NCI-H446 treated with DMSO at 0.1 percent for 48 hours (cell line): ENCODE measurements at regions not wholly inside any gene's neighbourhood (a gene's known extent, or its start where the extent isn't known, plus 50 kb on each side); places are given as distances from the start of the nearest gene placed in this dataset.
"Not testable (repeated sequence)": the region's sequence is repeated elsewhere in the genome, so short reads cannot be mapped to it uniquely, and the experiment has no call there.

Experiments
- DNase-seq: peaks from one replicate; lab custom pipeline; 2025; lab: John Stamatoyannopoulos, UW

- peak; percentile 29 for DNase-seq
Measured at GRCh38 chr1:101420406-101420805, 183.6 kb downstream of the S1PR1 start.

- not testable (repeated sequence) for DNase-seq
Measured at GRCh38 chr1:101428083-101428482, 191.3 kb downstream of the S1PR1 start.

- DNase-seq, result no peak
Measured at GRCh38 chr1:101428562-101428961, 191.7 kb downstream of the S1PR1 start.

GRCh38 chr1:101431956-101432510 is 195.2 kb downstream of the S1PR1 start:
- no peak for DNase-seq

GRCh38 chr1:101435831-101436511 is 199.2 kb downstream of the S1PR1 start:
- DNase-seq, result no peak

- no peak for DNase-seq
Measured at GRCh38 chr1:101437800-101438199, 201.0 kb downstream of the S1PR1 start.

- no peak for DNase-seq
Measured at GRCh38 chr1:101438359-101438758, 201.5 kb downstream of the S1PR1 start.

GRCh38 chr1:101440485-101440884 is 203.7 kb downstream of the S1PR1 start:
- no peak for DNase-seq

GRCh38 chr1:101444381-101444780 is 207.6 kb downstream of the S1PR1 start:
- DNase-seq, result no peak

- DNase-seq, result no peak
Measured at GRCh38 chr1:101444873-101445618, 208.2 kb downstream of the S1PR1 start.

- DNase-seq, result no peak
Measured at GRCh38 chr1:101448018-101448417, 211.2 kb downstream of the S1PR1 start.

GRCh38 chr1:101450691-101451090 is 213.9 kb downstream of the S1PR1 start:
- DNase-seq, result not testable (repeated sequence)

- no peak for DNase-seq
Measured at GRCh38 chr1:101451888-101452287, 215.1 kb downstream of the S1PR1 start.

- no peak for DNase-seq
Measured at GRCh38 chr1:101452825-101453224, 216.0 kb downstream of the S1PR1 start.

- DNase-seq, result no peak
Measured at GRCh38 chr1:101453844-101454243, 217.0 kb downstream of the S1PR1 start.

- DNase-seq, result no peak
Measured at GRCh38 chr1:101455166-101455565, 218.3 kb downstream of the S1PR1 start.

GRCh38 chr1:101460739-101461138 is 223.9 kb downstream of the S1PR1 start:
- DNase-seq, result no peak

- no peak for DNase-seq
Measured at GRCh38 chr1:101463195-101463594, 226.4 kb downstream of the S1PR1 start.

- no peak for DNase-seq
Measured at GRCh38 chr1:101465941-101466340, 229.1 kb downstream of the S1PR1 start.

- peak; percentile 19 for DNase-seq
Measured at GRCh38 chr1:101474039-101474665, 237.3 kb downstream of the S1PR1 start.

GRCh38 chr1:101476541-101476940 is 239.7 kb downstream of the S1PR1 start:
- DNase-seq, result no peak

- DNase-seq, result no peak
Measured at GRCh38 chr1:101479945-101480344, 243.1 kb downstream of the S1PR1 start.

GRCh38 chr1:101482306-101482705 is 245.5 kb downstream of the S1PR1 start:
- no peak for DNase-seq
